Endothelial cell of umbilical vein (primary cell): ENCODE measurements at regions not wholly inside any gene's neighbourhood (a gene's known extent, or its start where the extent isn't known, plus 50 kb on each side); places are given as distances from the start of the nearest gene placed in this dataset.

Experiments
- BruUV-seq: library from RNA; stranded (reverse); fragments of 400-500 nt; replicated peaks from 2 replicates; lab custom pipeline; 2021; lab: Mats Ljungman, UMichigan
- CTCF ChIA-PET: fragments of 300-600, 350-600 bp; sonication (Branson Sonifier 250); formaldehyde crosslinking; loops from one replicate; lab custom pipeline; 2021; ENCODE audit warnings: antibody characterized with exemption, inconsistent platforms; lab: Charles Lee
- POLR2A ChIA-PET: fragments of 300-600, 350-600 bp; sonication (Branson Sonifier 250); formaldehyde crosslinking; loops from one replicate; lab custom pipeline; 2021; ENCODE audit warnings: antibody characterized with exemption, inconsistent platforms; lab: Charles Lee
- DNase-seq: peaks from one replicate; pipeline ENCODE4 v3.0.0-alpha.2; 2011; ENCODE audit warnings: low read depth, low spot score
- FAIRE-seq: peaks from 2 replicates; lab custom pipeline; 2011; peaks lifted over from hg19 to GRCh38; lab: Jason Lieb, UNC
- H2AFZ ChIP-seq: 2 replicates; pipeline ENCODE4 v1.6.0; 2012; ENCODE audit warnings: low read depth, low read length, control low read depth, inconsistent platforms
- H3K27ac ChIP-seq: 2 replicates; pipeline ENCODE4 v1.5.1; 2011; ENCODE audit warnings: low read depth, mild to moderate bottlenecking, control low read depth, low read length, moderate library complexity; ENCODE audit not compliant: insufficient read depth
- H3K27me3 ChIP-seq, 2 experiments: 2 replicates each; pipeline versions ENCODE4 v1.6.0 to v1.6.1; 2011; ENCODE audit warnings: low read length in 2 of 2, mixed read lengths in 1 of 2; ENCODE audit not compliant: control insufficient read depth in 2 of 2, insufficient read depth in 2 of 2
- H3K36me3 ChIP-seq, 2 experiments: 2 replicates in 1 of 2; 3 replicates in 1 of 2; pipeline ENCODE4 v1.5.1; 2011; ENCODE audit warnings: low read length in 2 of 2, mild to moderate bottlenecking in 1 of 2, moderate library complexity in 1 of 2; ENCODE audit not compliant: control insufficient read depth in 2 of 2, insufficient read depth in 2 of 2; ENCODE audit errors: extremely low read depth in 1 of 2
- H3K4me1 ChIP-seq: 3 replicates; pipeline ENCODE4 v1.5.1; 2011; ENCODE audit warnings: mild to moderate bottlenecking, low read length; ENCODE audit not compliant: control insufficient read depth, insufficient read depth; ENCODE audit errors: extremely low read depth
- H3K4me2 ChIP-seq: 2 replicates; pipeline ENCODE4 v1.6.1; 2011; ENCODE audit warnings: low read length, control low read depth, mixed read lengths; ENCODE audit not compliant: insufficient read depth
- H3K4me3 ChIP-seq, 3 experiments: fragments of 200-600 bp in 1 of 3; sonication (generic), shearing (Covaris generic) in 1 of 3; replicated peaks in 1 of 3; 2 replicates each; pipeline ENCODE4 v1.5.1; 2011 to 2016; ENCODE audit warnings: control low read depth in 3 of 3, low read length in 3 of 3, mild to moderate bottlenecking in 2 of 3, inconsistent platforms in 1 of 3, low read depth in 1 of 3, moderate library complexity in 1 of 3; ENCODE audit not compliant: insufficient read depth in 1 of 3
- H3K79me2 ChIP-seq: 2 replicates; pipeline ENCODE4 v1.6.0; 2012; ENCODE audit warnings: low read length, inconsistent platforms; ENCODE audit not compliant: control insufficient read depth, insufficient read depth
- H3K9ac ChIP-seq: replicated peaks from 2 replicates; pipeline ENCODE3; 2011; ENCODE audit warnings: low read length, control low read depth; ENCODE audit not compliant: insufficient read depth; ENCODE audit errors: extremely low read depth
- H3K9me1 ChIP-seq: replicated peaks from 3 replicates; pipeline ENCODE4 v1.6.0; 2011; ENCODE audit warnings: mild to moderate bottlenecking, low read length; ENCODE audit not compliant: control insufficient read depth, insufficient read depth; ENCODE audit errors: extremely low read depth
- H3K9me3 ChIP-seq: replicated peaks from 2 replicates; pipeline ENCODE4 v1.5.1; 2012; ENCODE audit warnings: low read length, inconsistent platforms; ENCODE audit not compliant: control insufficient read depth, insufficient read depth
- H4K20me1 ChIP-seq: replicated peaks from 2 replicates; pipeline ENCODE3; 2011; ENCODE audit warnings: mild to moderate bottlenecking, low read length; ENCODE audit not compliant: control insufficient read depth, insufficient read depth; ENCODE audit errors: extremely low read depth
- EZH2 ChIP-seq: IDR thresholded peaks from 2 replicates; pipeline ENCODE4 v1.6.1; 2012; ENCODE audit warnings: borderline replicate concordance, low read depth, mild to moderate bottlenecking, moderate library complexity, low read length, inconsistent platforms; ENCODE audit not compliant: severe bottlenecking
- FOS ChIP-seq: IDR thresholded peaks from 2 replicates; pipeline ENCODE4 v1.6.1; 2011; ENCODE audit warnings: mild to moderate bottlenecking, low read length, moderate library complexity, borderline replicate concordance; ENCODE audit not compliant: insufficient read depth
- GATA2 ChIP-seq: IDR thresholded peaks from 2 replicates; pipeline ENCODE4 v1.7.0; 2011; ENCODE audit warnings: low read depth, mild to moderate bottlenecking, moderate library complexity, mixed read lengths, low read length; ENCODE audit not compliant: insufficient read length, insufficient read depth
- JUN ChIP-seq: IDR thresholded peaks from 2 replicates; pipeline ENCODE4 v1.6.1; 2011; ENCODE audit warnings: borderline replicate concordance, low read depth; ENCODE audit not compliant: insufficient read length, insufficient read depth
- MAX ChIP-seq: IDR thresholded peaks from 2 replicates; pipeline ENCODE4 v1.6.1; 2011; ENCODE audit not compliant: insufficient read depth, insufficient read length
- MYC ChIP-seq: IDR thresholded peaks from one replicate; pipeline ENCODE4 v1.6.1; 2011; ENCODE audit warnings: mild to moderate bottlenecking, low read depth, low read length
- POLR2A ChIP-seq: IDR thresholded peaks from 2 replicates; pipeline ENCODE4 v1.6.1; 2012; ENCODE audit warnings: low read depth, mild to moderate bottlenecking, control low read depth, low read length
- POLR2AphosphoS5 ChIP-seq: IDR thresholded peaks from 2 replicates; pipeline ENCODE4 v1.6.1; 2012; ENCODE audit warnings: low read depth, mild to moderate bottlenecking, control low read depth, low read length, moderate library complexity; ENCODE audit not compliant: insufficient read depth
- dilution Hi-C: fragments of 300-500 bp; cut with MboI; formaldehyde crosslinking; loops from one replicate; pipeline ENCODE4 v1.15.0; 2019; ENCODE audit warnings: low sequenced_read_pairs; ENCODE audit not compliant: extremely low pct_ligation_motif_present
- intact Hi-C: fragments of 100-400 bp; cut with micrococcal nuclease; formaldehyde crosslinking; loops from one replicate; pipeline ENCODE4 v1.10.0; 2022
- TF ChIP-seq, protein P1 (sequence below), 2 donors: IDR thresholded peaks; 1 replicate in 1 of 2; 2 replicates in 1 of 2; pipeline ENCODE4 v1.5.1; 2011; ENCODE audit warnings: low read length in 2 of 2, mild to moderate bottlenecking in 2 of 2, moderate library complexity in 2 of 2, control low read depth in 1 of 2, inconsistent platforms in 1 of 2, low read depth in 1 of 2; ENCODE audit not compliant: insufficient read depth in 1 of 2; ENCODE audit errors: extremely low read depth in 1 of 2

- ChIA-PET CTCF (no interaction called here), POLR2A (no interaction called here)
- DNase-seq (no peak), FAIRE-seq (no peak)
- H3K27ac ChIP-seq = no peak overlapping the region
- TF ChIP-seq MAX (no peak), EZH2 (no peak), JUN (no peak), GATA2 (no peak), FOS (no peak), POLR2A (no peak), POLR2AphosphoS5 (no peak), MYC (no peak)
- TF ChIP-seq, protein P1, sequence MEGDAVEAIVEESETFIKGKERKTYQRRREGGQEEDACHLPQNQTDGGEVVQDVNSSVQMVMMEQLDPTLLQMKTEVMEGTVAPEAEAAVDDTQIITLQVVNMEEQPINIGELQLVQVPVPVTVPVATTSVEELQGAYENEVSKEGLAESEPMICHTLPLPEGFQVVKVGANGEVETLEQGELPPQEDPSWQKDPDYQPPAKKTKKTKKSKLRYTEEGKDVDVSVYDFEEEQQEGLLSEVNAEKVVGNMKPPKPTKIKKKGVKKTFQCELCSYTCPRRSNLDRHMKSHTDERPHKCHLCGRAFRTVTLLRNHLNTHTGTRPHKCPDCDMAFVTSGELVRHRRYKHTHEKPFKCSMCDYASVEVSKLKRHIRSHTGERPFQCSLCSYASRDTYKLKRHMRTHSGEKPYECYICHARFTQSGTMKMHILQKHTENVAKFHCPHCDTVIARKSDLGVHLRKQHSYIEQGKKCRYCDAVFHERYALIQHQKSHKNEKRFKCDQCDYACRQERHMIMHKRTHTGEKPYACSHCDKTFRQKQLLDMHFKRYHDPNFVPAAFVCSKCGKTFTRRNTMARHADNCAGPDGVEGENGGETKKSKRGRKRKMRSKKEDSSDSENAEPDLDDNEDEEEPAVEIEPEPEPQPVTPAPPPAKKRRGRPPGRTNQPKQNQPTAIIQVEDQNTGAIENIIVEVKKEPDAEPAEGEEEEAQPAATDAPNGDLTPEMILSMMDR (IDR thresholded peaks at IDR 0.05; ENCODE audit: extremely low read depth in 1 of 2, insufficient read depth in 1 of 2, low read depth in 1 of 2, low read length in 2 of 2) = no peak
- no TSS peak for BruUV-seq
- H3K4me2 ChIP-seq = no peak overlapping the region
- no peaks in the 10 kb centered on the region for H4K20me1 ChIP-seq
- H2AFZ ChIP-seq = no peak overlapping the region
- no peaks in the 10 kb centered on the region for H3K36me3 ChIP-seq
- no peak overlapping the region for H3K4me3 ChIP-seq
- intact Hi-C loops (no loop called here), dilution Hi-C loops (no loop called here)
- H3K9me3 ChIP-seq = no peaks in the 10 kb centered on the region
- H3K9ac ChIP-seq = no peak overlapping the region
- H3K4me1 ChIP-seq = no peaks in the 10 kb centered on the region
- H3K79me2 ChIP-seq = no peaks in the 10 kb centered on the region
- H3K27me3 ChIP-seq = no peaks in the 10 kb centered on the region
- no peaks in the 10 kb centered on the region for H3K9me1 ChIP-seq
Observed at GRCh38 chr16:16884451-16884850, 505.5 kb downstream of the NPIPA7 start.
